Vagina (tissue), 2 donors: ENCODE measurements at regions not wholly inside any gene's neighbourhood (a gene's known extent, or its start where the extent isn't known, plus 50 kb on each side); places are given as distances from the start of the nearest gene placed in this dataset.

Experiments used
- DNase-seq, 2 donors: peaks; one replicate each; pipeline ENCODE4 v3.0.0-alpha.2; 2017; ENCODE audit errors: extremely low spot score in 2 of 2
- H3K27ac ChIP-seq: fragments of 200-600 bp; sonication (generic); one replicate; pipeline ENCODE4 v1.5.1; 2019
- H3K27me3 ChIP-seq: fragments of 200-600 bp; sonication (generic); one replicate; pipeline ENCODE4 v1.5.1; 2019
- H3K36me3 ChIP-seq, 2 donors: fragments of 200-600 bp; sonication (generic); one replicate each; pipeline ENCODE4 v1.5.1; 2017 to 2019
- H3K4me1 ChIP-seq: fragments of 200-600 bp; sonication (generic); one replicate; pipeline ENCODE4 v1.5.1; 2019
- H3K4me3 ChIP-seq, 2 donors: fragments of 200-600 bp; sonication (generic); 1 replicate in 1 of 2; 2 replicates in 1 of 2; pipeline ENCODE4 v1.5.1; 2016 to 2019
- H3K9me3 ChIP-seq: fragments of 200-600 bp; sonication (generic); one replicate; pipeline ENCODE4 v1.5.1; 2019
- CTCF ChIP-seq, 3 experiments: fragments of 450-650 bp in 2 of 3; fragments of 200-600 bp in 1 of 3; sonication (generic) in 1 of 3; IDR thresholded peaks; one replicate each; pipeline ENCODE4 v1.5.1; 2017 to 2019; ENCODE audit warnings: antibody characterized with exemption in 3 of 3, mild to moderate bottlenecking in 2 of 3, moderate library complexity in 2 of 3
- POLR2A ChIP-seq, 2 donors: fragments of 450-650 bp; IDR thresholded peaks; one replicate each; pipeline ENCODE4 v1.6.1; 2017; ENCODE audit warnings: antibody characterized with exemption in 2 of 2, mild to moderate bottlenecking in 2 of 2, moderate library complexity in 2 of 2
- POLR2AphosphoS5 ChIP-seq, 2 donors: sonication (generic); formaldehyde crosslinking; IDR thresholded peaks; one replicate each; pipeline ENCODE4 v1.9.0; 2017; ENCODE audit warnings: antibody characterized with exemption in 2 of 2, mild to moderate bottlenecking in 2 of 2, low read depth in 1 of 2; ENCODE audit not compliant: insufficient read depth in 1 of 2
- intact Hi-C: fragments of 100-400 bp; cut with DNase I; formaldehyde crosslinking; loops from one replicate; pipeline ENCODE4 v1.15.1; 2023

- Histone ChIP-seq H3K9me3 (no peaks in the 10 kb centered on the region), H3K4me3 (no peak overlapping the region), H3K27me3 (no peaks in the 10 kb centered on the region), H3K27ac (no peak overlapping the region), H3K36me3 (no peaks in the 10 kb centered on the region), H3K4me1 (no peaks in the 10 kb centered on the region)
- no peak for DNase-seq
- TF ChIP-seq POLR2A (IDR thresholded peaks at IDR 0.05) (no peak), CTCF (IDR thresholded peaks at IDR 0.05) (no peak), POLR2AphosphoS5 (IDR thresholded peaks at IDR 0.05; ENCODE audit: insufficient read depth in 1 of 2, low read depth in 1 of 2) (no peak)
- intact Hi-C loops, result no loop called here
These were observed 669.8 kb upstream of the POT1 start for GRCh38 chr7:125599387-125599786.

- H3K27ac ChIP-seq, result no peak overlapping the region
These were observed 662.7 kb upstream of the POT1 start for GRCh38 chr7:125592331-125592730.

GRCh38 chr7:125573126-125573525, 643.5 kb upstream of the POT1 start:
- DNase-seq, result no peak
- Histone ChIP-seq H3K9me3 (no peaks in the 10 kb centered on the region), H3K4me3 (no peak overlapping the region), H3K27ac (no peak overlapping the region), H3K4me1 (no peaks in the 10 kb centered on the region), H3K27me3 (no peaks in the 10 kb centered on the region), H3K36me3 (no peaks in the 10 kb centered on the region)
- no peak for TF ChIP-seq POLR2A (IDR thresholded peaks at IDR 0.05)
- TF ChIP-seq CTCF (IDR thresholded peaks at IDR 0.05), result no peak
- no peak for TF ChIP-seq POLR2AphosphoS5 (IDR thresholded peaks at IDR 0.05; ENCODE audit: insufficient read depth in 1 of 2, low read depth in 1 of 2)
- intact Hi-C loops, result no loop called here

More at GRCh38 chr7:125592331-125592730, 662.7 kb upstream of the POT1 start:
- no peak for TF ChIP-seq POLR2A (IDR thresholded peaks at IDR 0.05)
- TF ChIP-seq POLR2AphosphoS5 (IDR thresholded peaks at IDR 0.05; ENCODE audit: insufficient read depth in 1 of 2, low read depth in 1 of 2), result no peak
- Histone ChIP-seq H3K4me3 (no peak overlapping the region), H3K27me3 (no peaks in the 10 kb centered on the region), H3K4me1 (no peaks in the 10 kb centered on the region), H3K36me3 (no peaks in the 10 kb centered on the region), H3K9me3 (no peaks in the 10 kb centered on the region)
- DNase-seq, result no peak
- intact Hi-C loops, result no loop called here

- H3K36me3 ChIP-seq, result no peaks in the 10 kb centered on the region
- H3K4me3 ChIP-seq, result no peak overlapping the region
- H3K27me3 ChIP-seq, result no peaks in the 10 kb centered on the region
- no peaks in the 10 kb centered on the region for H3K9me3 ChIP-seq
- no peak for DNase-seq
- TF ChIP-seq POLR2A (IDR thresholded peaks at IDR 0.05) (no peak), POLR2AphosphoS5 (IDR thresholded peaks at IDR 0.05; ENCODE audit: insufficient read depth in 1 of 2, low read depth in 1 of 2) (no peak), CTCF (IDR thresholded peaks at IDR 0.05) (no peak)
- intact Hi-C loops, result no loop called here
- no peak overlapping the region for H3K27ac ChIP-seq
- H3K4me1 ChIP-seq, result no peaks in the 10 kb centered on the region
These were observed 642.8 kb upstream of the POT1 start for GRCh38 chr7:125572414-125572813.

GRCh38 chr7:125568799-125569198, 639.2 kb upstream of the POT1 start:
- Histone ChIP-seq H3K4me3 (no peak overlapping the region), H3K4me1 (no peaks in the 10 kb centered on the region), H3K36me3 (no peaks in the 10 kb centered on the region), H3K9me3 (no peaks in the 10 kb centered on the region), H3K27me3 (no peaks in the 10 kb centered on the region), H3K27ac (no peak overlapping the region)
- no peak for TF ChIP-seq CTCF (IDR thresholded peaks at IDR 0.05)
- DNase-seq, result no peak
- intact Hi-C loops, result no loop called here

GRCh38 chr7:125567686-125568085, 638.1 kb upstream of the POT1 start:
- no peak for DNase-seq
- Histone ChIP-seq H3K36me3 (no peaks in the 10 kb centered on the region), H3K27ac (no peak overlapping the region), H3K4me1 (no peaks in the 10 kb centered on the region), H3K27me3 (no peaks in the 10 kb centered on the region), H3K9me3 (no peaks in the 10 kb centered on the region), H3K4me3 (no peak overlapping the region)
- no peak for TF ChIP-seq POLR2A (IDR thresholded peaks at IDR 0.05)
- TF ChIP-seq CTCF (IDR thresholded peaks at IDR 0.05), result no peak
- no peak for TF ChIP-seq POLR2AphosphoS5 (IDR thresholded peaks at IDR 0.05; ENCODE audit: insufficient read depth in 1 of 2, low read depth in 1 of 2)
- intact Hi-C loops, result no loop called here
